ENCODE measurements at regions not wholly inside any gene's neighbourhood (a gene's known extent, or its start where the extent isn't known, plus 50 kb on each side); places are given as distances from the start of the nearest gene placed in this dataset.

DNA sequence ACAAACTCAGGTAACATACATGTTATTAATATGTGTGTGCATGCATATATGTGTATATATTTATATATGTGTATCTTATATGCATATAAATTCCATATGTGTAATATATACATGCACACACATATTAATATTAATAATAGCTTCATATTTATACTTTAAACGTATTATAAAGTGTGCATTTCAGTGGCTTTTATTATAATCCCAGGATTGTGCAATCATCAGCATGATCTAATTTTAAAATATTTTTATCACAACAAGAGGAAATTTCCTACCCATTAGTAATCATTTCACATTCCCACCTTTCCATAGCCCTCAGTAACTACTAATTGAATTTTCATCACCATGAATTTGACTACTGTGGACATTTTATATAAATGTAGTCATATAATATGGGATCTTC is 2211.9 kb upstream of the TENM3 start:
- no peak overlapping the region for H3K56ac ChIP-seq (ENCODE audit: extremely low read depth, insufficient read depth, low read length)
- ATAC-seq (ENCODE audit: low read depth) (no peak), DNase-seq (no peak)
- H3K4ac ChIP-seq (ENCODE audit: low read depth, low read length) = no peak overlapping the region
- H3K36me3 ChIP-seq (ENCODE audit: control insufficient read depth, insufficient read depth, low read length) = no peaks in the 10 kb centered on the region
- no peak overlapping the region for H2BK5ac ChIP-seq (ENCODE audit: low read depth, low read length, poor library complexity, severe bottlenecking)
- no peak overlapping the region for H4K91ac ChIP-seq (ENCODE audit: insufficient read depth, low read depth, low read length)
- no peak overlapping the region for H2BK15ac ChIP-seq (ENCODE audit: low read depth, low read length)
- H3K4me1 ChIP-seq (ENCODE audit: control insufficient read depth, insufficient read depth, low read length) = no peaks in the 10 kb centered on the region
- no peak overlapping the region for H4K8ac ChIP-seq (ENCODE audit: low read depth in 2 of 2, low read length in 2 of 2)
- no peaks in the 10 kb centered on the region for H3K9me1 ChIP-seq (ENCODE audit: insufficient read depth, low read length)
- dilution Hi-C loops (cut with HindIII; ENCODE audit: low sequenced_read_pairs, unreplicated experiment) = no loop called here
- no peak overlapping the region for H2BK120ac ChIP-seq (ENCODE audit: low read depth, low read length)
- no peak overlapping the region for H4K5ac ChIP-seq (ENCODE audit: low read depth, low read length)
- no peak overlapping the region for H2AK9ac ChIP-seq (replicated peaks; ENCODE audit: low read depth, low read length, poor library complexity)
- no peak overlapping the region for H3K14ac ChIP-seq (replicated peaks; ENCODE audit: low read depth, low read length)
- H2AFZ ChIP-seq (replicated peaks; ENCODE audit: low read length, poor library complexity) = no peak overlapping the region
- H3K9me3 ChIP-seq (ENCODE audit: control insufficient read depth, insufficient read depth, low read length) = no peaks in the 10 kb centered on the region
- BruUV-seq (replicated peaks) = no TSS peak
- H2BK20ac ChIP-seq (ENCODE audit: low read depth, low read length) = no peak overlapping the region
- in situ Hi-C loops (cut with MboI; ENCODE audit: low sequenced_read_pairs) = no loop called here
- no peaks in the 10 kb centered on the region for H4K20me1 ChIP-seq (ENCODE audit: insufficient read depth, low read length)
- no peak overlapping the region for H2AK5ac ChIP-seq (ENCODE audit: low read depth, low read length)
- POLR2A ChIA-PET (ENCODE audit: unreplicated experiment) = no interaction called here
- no peak overlapping the region for H3K18ac ChIP-seq (ENCODE audit: low read depth, low read length)
- H3K4me2 ChIP-seq (ENCODE audit: low read depth, low read length) = no peak overlapping the region
- H3K79me1 ChIP-seq (ENCODE audit: low read depth in 1 of 2, low read length in 2 of 2) = no peaks in the 10 kb centered on the region
- H3K4me3 ChIP-seq (ENCODE audit: insufficient read depth, low read depth, low read length) = no peak overlapping the region
- no peaks in the 10 kb centered on the region for H3K27me3 ChIP-seq (ENCODE audit: control insufficient read depth, insufficient read depth, low read length)
- H3K9ac ChIP-seq (ENCODE audit: low read depth, low read length) = no peak overlapping the region
- WGBS, 2 experiments (ENCODE audit: extremely low coverage in 2 of 2, insufficient read length in 1 of 2) = no CpG with 5 or more reads among the region's 1 CpG
- H3K23ac ChIP-seq (ENCODE audit: low read depth, low read length) = no peak overlapping the region
- intact Hi-C loops (cut with micrococcal nuclease) = no loop called here
- H3K27ac ChIP-seq (ENCODE audit: insufficient read depth, low read length) = no peak overlapping the region
- TF ChIP-seq RCOR1 (IDR thresholded peaks at IDR 0.05; ENCODE audit: insufficient replicate concordance, low read length) = no peak
- peak; percentile 57; the same call in 1 of the 2 replicates for TF ChIP-seq CEBPB (IDR thresholded peaks at IDR 0.05; ENCODE audit: low read depth, low read length)
- CTCF ChIA-PET = interaction anchor here (1.0 kb wide), 1 partner anchor 11 kb away, joined by 4 read pairs; no protein-coding TSS in a partner anchor

All from IMR-90 (cell line).